K562 (cell line): ENCODE measurements at regions not wholly inside any gene's neighbourhood (a gene's known extent, or its start where the extent isn't known, plus 50 kb on each side); places are given as distances from the start of the nearest gene placed in this dataset.

Experiments used
- RAD21 ChIP-seq, 2 experiments: fragments of 250-450 bp in 1 of 2; fragments of 450-650 bp in 1 of 2; sonication (Bioruptor Pico) in 1 of 2; formaldehyde crosslinking in 1 of 2; IDR thresholded peaks in 1 of 2; conservative IDR thresholded peaks in 1 of 2; 2 replicates each; pipeline versions ENCODE4 v1.4.0 to v1.8.0; 2020 to 2022; ENCODE audit warnings: mild to moderate bottlenecking in 2 of 2, moderate library complexity in 1 of 2
- TF ChIP-seq, protein P1 (sequence below): sonication (generic); formaldehyde crosslinking; IDR thresholded peaks from 2 replicates; pipeline ENCODE4 v1.8.0; 2023; ENCODE audit warnings: mild to moderate bottlenecking, missing genetic modification reagents
- TF ChIP-seq, protein P2 (sequence below): sonication (generic); formaldehyde crosslinking; IDR thresholded peaks from 2 replicates; pipeline ENCODE4 v1.5.0; 2020; ENCODE audit warnings: missing genetic modification reagents

DNA sequence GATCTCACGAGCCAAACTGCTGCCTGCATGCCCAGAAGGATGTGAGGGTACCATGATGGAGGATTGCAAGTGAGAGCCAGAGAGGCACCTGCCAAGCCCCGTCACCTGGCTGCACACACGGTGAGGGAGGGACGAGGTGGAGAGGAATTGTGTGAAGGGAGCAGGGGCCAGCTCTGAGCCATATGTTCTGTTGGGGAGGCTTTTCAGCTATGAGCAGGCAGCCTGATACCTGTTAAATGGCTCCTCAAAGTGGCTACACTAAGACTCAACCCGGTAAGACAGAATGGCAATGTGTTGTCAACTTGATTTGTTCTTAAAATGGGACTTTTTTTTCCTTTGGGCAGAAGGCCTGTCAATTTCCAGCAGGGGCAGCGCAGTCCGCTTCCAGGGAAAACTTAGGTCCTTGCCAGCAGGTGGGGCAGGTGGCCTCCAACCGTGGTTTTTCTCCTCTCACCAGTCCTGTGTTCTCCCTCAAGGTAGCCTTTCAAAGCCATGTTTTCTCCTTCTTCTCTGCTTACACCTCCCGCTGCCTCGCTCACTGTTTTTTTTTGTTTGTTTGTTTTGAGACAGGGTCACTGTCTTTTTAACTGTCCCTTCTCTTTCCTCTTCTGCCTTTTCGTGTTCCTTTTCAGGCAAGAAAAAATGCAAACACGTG, 57.7 kb upstream of the ZNRF2 start:
- TF ChIP-seq, protein P1, sequence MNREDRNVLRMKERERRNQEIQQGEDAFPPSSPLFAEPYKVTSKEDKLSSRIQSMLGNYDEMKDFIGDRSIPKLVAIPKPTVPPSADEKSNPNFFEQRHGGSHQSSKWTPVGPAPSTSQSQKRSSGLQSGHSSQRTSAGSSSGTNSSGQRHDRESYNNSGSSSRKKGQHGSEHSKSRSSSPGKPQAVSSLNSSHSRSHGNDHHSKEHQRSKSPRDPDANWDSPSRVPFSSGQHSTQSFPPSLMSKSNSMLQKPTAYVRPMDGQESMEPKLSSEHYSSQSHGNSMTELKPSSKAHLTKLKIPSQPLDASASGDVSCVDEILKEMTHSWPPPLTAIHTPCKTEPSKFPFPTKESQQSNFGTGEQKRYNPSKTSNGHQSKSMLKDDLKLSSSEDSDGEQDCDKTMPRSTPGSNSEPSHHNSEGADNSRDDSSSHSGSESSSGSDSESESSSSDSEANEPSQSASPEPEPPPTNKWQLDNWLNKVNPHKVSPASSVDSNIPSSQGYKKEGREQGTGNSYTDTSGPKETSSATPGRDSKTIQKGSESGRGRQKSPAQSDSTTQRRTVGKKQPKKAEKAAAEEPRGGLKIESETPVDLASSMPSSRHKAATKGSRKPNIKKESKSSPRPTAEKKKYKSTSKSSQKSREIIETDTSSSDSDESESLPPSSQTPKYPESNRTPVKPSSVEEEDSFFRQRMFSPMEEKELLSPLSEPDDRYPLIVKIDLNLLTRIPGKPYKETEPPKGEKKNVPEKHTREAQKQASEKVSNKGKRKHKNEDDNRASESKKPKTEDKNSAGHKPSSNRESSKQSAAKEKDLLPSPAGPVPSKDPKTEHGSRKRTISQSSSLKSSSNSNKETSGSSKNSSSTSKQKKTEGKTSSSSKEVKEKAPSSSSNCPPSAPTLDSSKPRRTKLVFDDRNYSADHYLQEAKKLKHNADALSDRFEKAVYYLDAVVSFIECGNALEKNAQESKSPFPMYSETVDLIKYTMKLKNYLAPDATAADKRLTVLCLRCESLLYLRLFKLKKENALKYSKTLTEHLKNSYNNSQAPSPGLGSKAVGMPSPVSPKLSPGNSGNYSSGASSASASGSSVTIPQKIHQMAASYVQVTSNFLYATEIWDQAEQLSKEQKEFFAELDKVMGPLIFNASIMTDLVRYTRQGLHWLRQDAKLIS (CRISPR knock-in tag) = no peak
- TF ChIP-seq, protein P2, sequence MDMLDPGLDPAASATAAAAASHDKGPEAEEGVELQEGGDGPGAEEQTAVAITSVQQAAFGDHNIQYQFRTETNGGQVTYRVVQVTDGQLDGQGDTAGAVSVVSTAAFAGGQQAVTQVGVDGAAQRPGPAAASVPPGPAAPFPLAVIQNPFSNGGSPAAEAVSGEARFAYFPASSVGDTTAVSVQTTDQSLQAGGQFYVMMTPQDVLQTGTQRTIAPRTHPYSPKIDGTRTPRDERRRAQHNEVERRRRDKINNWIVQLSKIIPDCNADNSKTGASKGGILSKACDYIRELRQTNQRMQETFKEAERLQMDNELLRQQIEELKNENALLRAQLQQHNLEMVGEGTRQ (CRISPR knock-in tag) = no peak
- TF ChIP-seq RAD21 (CRISPR knock-in tag; conservative IDR thresholded peaks at IDR 0.05 in 1 of 2, IDR thresholded peaks at IDR 0.05 in 1 of 2) = peak in 1 of 2 experiments; percentile 57; a peak in 2 of 4 replicates
